Vagina (tissue), 2 donors: ENCODE measurements at regions not wholly inside any gene's neighbourhood (a gene's known extent, or its start where the extent isn't known, plus 50 kb on each side); places are given as distances from the start of the nearest gene placed in this dataset.

Source experiments
- POLR2A ChIP-seq, 2 donors: fragments of 450-650 bp; IDR thresholded peaks; one replicate each; pipeline ENCODE4 v1.6.1; 2017; ENCODE audit warnings: antibody characterized with exemption in 2 of 2, mild to moderate bottlenecking in 2 of 2, moderate library complexity in 2 of 2
- TF ChIP-seq, protein P1 (sequence below), 3 experiments: fragments of 450-650 bp in 2 of 3; fragments of 200-600 bp in 1 of 3; sonication (generic) in 1 of 3; IDR thresholded peaks; one replicate each; pipeline ENCODE4 v1.5.1; 2017 to 2019; ENCODE audit warnings: antibody characterized with exemption in 3 of 3, mild to moderate bottlenecking in 2 of 3, moderate library complexity in 2 of 3

GRCh38 chr13:111512707-111513106 lies 192.3 kb downstream of the TEX29 start:
- TF ChIP-seq, protein P1, sequence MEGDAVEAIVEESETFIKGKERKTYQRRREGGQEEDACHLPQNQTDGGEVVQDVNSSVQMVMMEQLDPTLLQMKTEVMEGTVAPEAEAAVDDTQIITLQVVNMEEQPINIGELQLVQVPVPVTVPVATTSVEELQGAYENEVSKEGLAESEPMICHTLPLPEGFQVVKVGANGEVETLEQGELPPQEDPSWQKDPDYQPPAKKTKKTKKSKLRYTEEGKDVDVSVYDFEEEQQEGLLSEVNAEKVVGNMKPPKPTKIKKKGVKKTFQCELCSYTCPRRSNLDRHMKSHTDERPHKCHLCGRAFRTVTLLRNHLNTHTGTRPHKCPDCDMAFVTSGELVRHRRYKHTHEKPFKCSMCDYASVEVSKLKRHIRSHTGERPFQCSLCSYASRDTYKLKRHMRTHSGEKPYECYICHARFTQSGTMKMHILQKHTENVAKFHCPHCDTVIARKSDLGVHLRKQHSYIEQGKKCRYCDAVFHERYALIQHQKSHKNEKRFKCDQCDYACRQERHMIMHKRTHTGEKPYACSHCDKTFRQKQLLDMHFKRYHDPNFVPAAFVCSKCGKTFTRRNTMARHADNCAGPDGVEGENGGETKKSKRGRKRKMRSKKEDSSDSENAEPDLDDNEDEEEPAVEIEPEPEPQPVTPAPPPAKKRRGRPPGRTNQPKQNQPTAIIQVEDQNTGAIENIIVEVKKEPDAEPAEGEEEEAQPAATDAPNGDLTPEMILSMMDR (IDR thresholded peaks at IDR 0.05): no peak
- no peak for TF ChIP-seq POLR2A (IDR thresholded peaks at IDR 0.05)
